Trophoblast cell (in vitro differentiated cells and primary cell): ENCODE measurements at regions not wholly inside any gene's neighbourhood (a gene's known extent, or its start where the extent isn't known, plus 50 kb on each side); places are given as distances from the start of the nearest gene placed in this dataset.
"Not testable (repeated sequence)": the region's sequence is repeated elsewhere in the genome, so short reads cannot be mapped to it uniquely, and the experiment has no call there.

Source experiments
- DNase-seq, 2 donors: peaks; one replicate each; pipeline ENCODE4 v3.0.0-alpha.2; 2016
- H2AFZ ChIP-seq: 2 replicates; pipeline ENCODE4 v1.6.1; 2013; ENCODE audit warnings: low read length, moderate library complexity, mild to moderate bottlenecking; ENCODE audit not compliant: insufficient read depth, poor library complexity
- H2AK5ac ChIP-seq: 2 replicates; pipeline ENCODE4 v1.6.1; 2013; ENCODE audit warnings: mild to moderate bottlenecking, low read length
- H2BK120ac ChIP-seq: 2 replicates; pipeline ENCODE4 v1.6.1; 2013; ENCODE audit warnings: low read length, mild to moderate bottlenecking, moderate library complexity; ENCODE audit not compliant: insufficient read depth, poor library complexity
- H2BK12ac ChIP-seq: 2 replicates; pipeline ENCODE4 v1.6.1; 2013; ENCODE audit warnings: mild to moderate bottlenecking, low read length, moderate library complexity
- H2BK5ac ChIP-seq: 2 replicates; pipeline ENCODE4 v1.6.1; 2013; ENCODE audit warnings: low read length, low read depth, moderate library complexity, mild to moderate bottlenecking; ENCODE audit not compliant: poor library complexity
- H3K14ac ChIP-seq: 2 replicates; pipeline ENCODE4 v1.6.1; 2013; ENCODE audit warnings: mild to moderate bottlenecking, low read length
- H3K18ac ChIP-seq: 2 replicates; pipeline ENCODE4 v1.6.1; 2013; ENCODE audit warnings: mild to moderate bottlenecking, low read length
- H3K23ac ChIP-seq: 2 replicates; pipeline ENCODE4 v1.6.1; 2013; ENCODE audit warnings: low read length
- H3K27ac ChIP-seq: 2 replicates; pipeline ENCODE4 v1.5.1; 2013; ENCODE audit warnings: low read depth, mild to moderate bottlenecking, inconsistent platforms, low read length, moderate library complexity
- H3K27me3 ChIP-seq: 2 replicates; pipeline ENCODE4 v1.6.1; 2013; ENCODE audit warnings: inconsistent platforms, mild to moderate bottlenecking, low read length, moderate library complexity; ENCODE audit not compliant: insufficient read depth
- H3K36me3 ChIP-seq, 2 experiments: 1 replicate in 1 of 2; 2 replicates in 1 of 2; pipeline ENCODE4 v1.6.1; 2013; ENCODE audit warnings: low read length in 2 of 2, mild to moderate bottlenecking in 2 of 2, moderate library complexity in 1 of 2; ENCODE audit not compliant: insufficient read depth in 2 of 2, control insufficient read depth in 1 of 2
- H3K4ac ChIP-seq: 2 replicates; pipeline ENCODE4 v1.6.1; 2013; ENCODE audit warnings: low read depth, mild to moderate bottlenecking, low read length, moderate library complexity
- H3K4me1 ChIP-seq, 2 experiments: 1 replicate in 1 of 2; 2 replicates in 1 of 2; pipeline ENCODE4 v1.6.1; 2013; ENCODE audit warnings: low read length in 2 of 2, mild to moderate bottlenecking in 2 of 2, moderate library complexity in 1 of 2; ENCODE audit not compliant: insufficient read depth in 2 of 2, control insufficient read depth in 1 of 2
- H3K4me2 ChIP-seq: 2 replicates; pipeline ENCODE4 v1.6.1; 2013; ENCODE audit warnings: inconsistent platforms, mild to moderate bottlenecking, low read length, moderate library complexity
- H3K4me3 ChIP-seq: 2 replicates; pipeline ENCODE4 v1.5.1; 2013; ENCODE audit warnings: mild to moderate bottlenecking, low read depth, low read length, inconsistent platforms
- H3K79me1 ChIP-seq: one replicate; pipeline ENCODE4 v1.6.1; 2013; ENCODE audit warnings: low read length
- H3K79me2 ChIP-seq: 2 replicates; pipeline ENCODE4 v1.6.1; 2013; ENCODE audit warnings: low read length, mild to moderate bottlenecking; ENCODE audit not compliant: control insufficient read depth, insufficient read depth, poor library complexity
- H3K9ac ChIP-seq: 2 replicates; pipeline ENCODE4 v1.6.1; 2013; ENCODE audit warnings: mild to moderate bottlenecking, low read length
- H3K9me3 ChIP-seq: 2 replicates; pipeline ENCODE4 v1.6.1; 2013; ENCODE audit warnings: low read depth, mild to moderate bottlenecking, control low read depth, inconsistent platforms, low read length; ENCODE audit not compliant: insufficient read depth
- H4K12ac ChIP-seq: 2 replicates; pipeline ENCODE4 v1.6.1; 2013; ENCODE audit warnings: low read depth, mild to moderate bottlenecking, low read length, moderate library complexity
- H4K8ac ChIP-seq: 2 replicates; pipeline ENCODE4 v1.6.1; 2013; ENCODE audit warnings: low read depth, mild to moderate bottlenecking, low read length, moderate library complexity
- H4K91ac ChIP-seq: one replicate; pipeline ENCODE4 v1.6.1; 2013; ENCODE audit warnings: low read depth, mild to moderate bottlenecking, low read length, moderate library complexity
- WGBS: extraction: QIAGEN DNeasy Blood & Tissue Kit; methylation state at CpG from one replicate; pipeline ENCODE4 v1.1.7; 2013; ENCODE audit warnings: missing lambda C conversion rate; ENCODE audit not compliant: insufficient read length, insufficient coverage; ENCODE audit errors: extremely low coverage; 5-methylcytosine and 5-hydroxymethylcytosine counted together

- not testable (repeated sequence) for H2AFZ ChIP-seq, H2BK120ac ChIP-seq, H3K18ac ChIP-seq, H3K4me3 ChIP-seq, H3K79me1 ChIP-seq, H4K8ac ChIP-seq, H4K12ac ChIP-seq, H3K79me2 ChIP-seq, H3K27ac ChIP-seq, H2BK5ac ChIP-seq, H3K4ac ChIP-seq, H3K14ac ChIP-seq, H2BK12ac ChIP-seq, H3K4me2 ChIP-seq, H3K36me3 ChIP-seq, H2AK5ac ChIP-seq, H3K27me3 ChIP-seq, DNase-seq, H3K4me1 ChIP-seq, H3K9ac ChIP-seq, H3K23ac ChIP-seq, H4K91ac ChIP-seq, H3K9me3 ChIP-seq
- WGBS = no CpG with 5 or more reads among the region's 9 CpGs
Measured at GRCh38 chr2:167809799-167810198, 437.6 kb downstream of the STK39 start.

- no peak overlapping the region for H2BK5ac ChIP-seq
- no peaks in the 10 kb centered on the region for H3K9me3 ChIP-seq
- no peak overlapping the region for H3K14ac ChIP-seq
- no peak overlapping the region for H3K23ac ChIP-seq
- no peaks in the 10 kb centered on the region for H3K79me1 ChIP-seq
- no peaks in the 10 kb centered on the region for H3K79me2 ChIP-seq
- DNase-seq = no peak
- H2BK12ac ChIP-seq = no peak overlapping the region
- H3K4me3 ChIP-seq = no peak overlapping the region
- no peaks in the 10 kb centered on the region for H3K36me3 ChIP-seq
- H2AK5ac ChIP-seq = no peak overlapping the region
- H3K9ac ChIP-seq = no peak overlapping the region
- H3K4me2 ChIP-seq = no peak overlapping the region
- H3K27ac ChIP-seq = no peak overlapping the region
- no peak overlapping the region for H4K12ac ChIP-seq
- no peak overlapping the region for H2AFZ ChIP-seq
- H4K8ac ChIP-seq = no peak overlapping the region
- H3K4me1 ChIP-seq = no peaks in the 10 kb centered on the region
- H3K4ac ChIP-seq = no peak overlapping the region
- H3K18ac ChIP-seq = no peak overlapping the region
- H4K91ac ChIP-seq = no peak overlapping the region
- H2BK120ac ChIP-seq = no peak overlapping the region
- no peaks in the 10 kb centered on the region for H3K27me3 ChIP-seq
- no CpG with 5 or more reads among the region's 8 CpGs for WGBS
Measured at GRCh38 chr2:167803449-167803988, 443.9 kb downstream of the STK39 start.

- no peak overlapping the region for H2AFZ ChIP-seq
- no peak overlapping the region for H3K4me2 ChIP-seq
- no peaks in the 10 kb centered on the region for H3K36me3 ChIP-seq
- WGBS = no CpG with 5 or more reads among the region's 3 CpGs
- H3K4me3 ChIP-seq = no peak overlapping the region
- no peak overlapping the region for H3K4ac ChIP-seq
- H4K8ac ChIP-seq = no peak overlapping the region
- H3K14ac ChIP-seq = no peak overlapping the region
- H3K79me2 ChIP-seq = no peaks in the 10 kb centered on the region
- no peak overlapping the region for H4K91ac ChIP-seq
- no peak overlapping the region for H3K27ac ChIP-seq
- no peak overlapping the region for H3K18ac ChIP-seq
- no peaks in the 10 kb centered on the region for H3K79me1 ChIP-seq
- no peak overlapping the region for H2AK5ac ChIP-seq
- peaks cover 1% of the 10 kb centered on the region for H3K9me3 ChIP-seq
- no peak overlapping the region for H2BK5ac ChIP-seq
- no peaks in the 10 kb centered on the region for H3K27me3 ChIP-seq
- no peak for DNase-seq
- H4K12ac ChIP-seq = no peak overlapping the region
- no peak overlapping the region for H3K9ac ChIP-seq
- no peak overlapping the region for H2BK120ac ChIP-seq
- H3K4me1 ChIP-seq = no peaks in the 10 kb centered on the region
- no peak overlapping the region for H2BK12ac ChIP-seq
- no peak overlapping the region for H3K23ac ChIP-seq
Measured at GRCh38 chr2:167794554-167795255, 452.7 kb downstream of the STK39 start.

GRCh38 chr2:167793725-167794124 lies 453.7 kb downstream of the STK39 start:
- Histone ChIP-seq H4K91ac (no peak overlapping the region), H3K14ac (no peak overlapping the region), H4K12ac (no peak overlapping the region), H3K18ac (no peak overlapping the region), H2BK12ac (no peak overlapping the region), H3K79me1 (no peaks in the 10 kb centered on the region), H3K4ac (no peak overlapping the region), H3K4me2 (no peak overlapping the region), H3K4me1 (no peaks in the 10 kb centered on the region), H3K9ac (no peak overlapping the region), H4K8ac (no peak overlapping the region), H3K27ac (no peak overlapping the region), H2BK5ac (no peak overlapping the region), H3K79me2 (no peaks in the 10 kb centered on the region), H3K27me3 (no peaks in the 10 kb centered on the region), H3K9me3 (peaks cover 1% of the 10 kb centered on the region), H3K36me3 (no peaks in the 10 kb centered on the region), H2BK120ac (no peak overlapping the region), H2AK5ac (no peak overlapping the region), H2AFZ (no peak overlapping the region), H3K4me3 (no peak overlapping the region), H3K23ac (no peak overlapping the region)
- WGBS = no CpG with 5 or more reads among the region's 3 CpGs
- no peak for DNase-seq
